ENCODE measurements at regions not wholly inside any gene's neighbourhood (a gene's known extent, or its start where the extent isn't known, plus 50 kb on each side); places are given as distances from the start of the nearest gene placed in this dataset.

DNA sequence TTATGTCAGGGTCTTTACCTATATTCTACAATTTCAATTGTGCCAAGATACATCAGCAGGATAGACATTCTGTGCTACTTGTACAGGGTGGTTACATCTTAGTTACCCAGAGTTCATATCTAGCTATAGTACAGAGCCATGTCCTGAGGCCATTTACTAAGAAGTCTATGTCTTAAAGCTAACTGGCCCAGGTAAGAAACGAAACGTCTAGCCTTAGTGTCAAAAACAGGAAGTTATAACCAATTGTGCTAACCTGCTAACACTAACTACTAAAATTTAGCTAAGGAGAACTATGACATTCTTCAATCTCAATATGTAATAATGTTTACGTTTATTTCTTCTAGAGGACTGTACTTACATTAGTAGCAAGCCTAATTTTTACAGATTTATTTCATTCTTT is 717.2 kb upstream of the UBE2E2 start:
- TF ChIP-seq, protein P1, sequence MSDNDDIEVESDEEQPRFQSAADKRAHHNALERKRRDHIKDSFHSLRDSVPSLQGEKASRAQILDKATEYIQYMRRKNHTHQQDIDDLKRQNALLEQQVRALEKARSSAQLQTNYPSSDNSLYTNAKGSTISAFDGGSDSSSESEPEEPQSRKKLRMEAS (CRISPR knock-in tag; IDR thresholded peaks at IDR 0.05) = no peak
- TF ChIP-seq, protein P2, sequence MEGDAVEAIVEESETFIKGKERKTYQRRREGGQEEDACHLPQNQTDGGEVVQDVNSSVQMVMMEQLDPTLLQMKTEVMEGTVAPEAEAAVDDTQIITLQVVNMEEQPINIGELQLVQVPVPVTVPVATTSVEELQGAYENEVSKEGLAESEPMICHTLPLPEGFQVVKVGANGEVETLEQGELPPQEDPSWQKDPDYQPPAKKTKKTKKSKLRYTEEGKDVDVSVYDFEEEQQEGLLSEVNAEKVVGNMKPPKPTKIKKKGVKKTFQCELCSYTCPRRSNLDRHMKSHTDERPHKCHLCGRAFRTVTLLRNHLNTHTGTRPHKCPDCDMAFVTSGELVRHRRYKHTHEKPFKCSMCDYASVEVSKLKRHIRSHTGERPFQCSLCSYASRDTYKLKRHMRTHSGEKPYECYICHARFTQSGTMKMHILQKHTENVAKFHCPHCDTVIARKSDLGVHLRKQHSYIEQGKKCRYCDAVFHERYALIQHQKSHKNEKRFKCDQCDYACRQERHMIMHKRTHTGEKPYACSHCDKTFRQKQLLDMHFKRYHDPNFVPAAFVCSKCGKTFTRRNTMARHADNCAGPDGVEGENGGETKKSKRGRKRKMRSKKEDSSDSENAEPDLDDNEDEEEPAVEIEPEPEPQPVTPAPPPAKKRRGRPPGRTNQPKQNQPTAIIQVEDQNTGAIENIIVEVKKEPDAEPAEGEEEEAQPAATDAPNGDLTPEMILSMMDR (IDR thresholded peaks at IDR 0.05) = no peak

Measured in WTC11 (cell line).